ENCODE measurements at regions not wholly inside any gene's neighbourhood (a gene's known extent, or its start where the extent isn't known, plus 50 kb on each side); places are given as distances from the start of the nearest gene placed in this dataset.

- intact Hi-C loops (cut with DNase I, micrococcal nuclease) = no loop called here
- Histone ChIP-seq H3K36me3 (ENCODE audit: insufficient read depth, low read length) (no peaks in the 10 kb centered on the region), H3K4me1 (ENCODE audit: insufficient read depth, low read length) (no peaks in the 10 kb centered on the region), H3K27ac (ENCODE audit: low read depth in 1 of 2, low read length in 2 of 2) (no peak overlapping the region), H3K4me3 (ENCODE audit: low read length) (no peak overlapping the region), H3K9me3 (ENCODE audit: control insufficient read depth in 1 of 2, insufficient read depth in 1 of 2, low read length in 2 of 2) (peaks cover 0 to 12% of the 10 kb centered on the region in 2 experiments), H3K27me3 (ENCODE audit: control insufficient read depth in 1 of 2, insufficient read depth in 2 of 2, low read length in 2 of 2) (no peaks in the 10 kb centered on the region)
- ChIA-PET POLR2A (no interaction called here), CTCF (no interaction called here)
- no peak for ATAC-seq (ENCODE audit: poor library complexity)
- Mint-ChIP-seq H3K36me3 (ENCODE audit: low read depth) (no peaks in the 10 kb centered on the region), H3K4me1 (ENCODE audit: low read depth) (no peaks in the 10 kb centered on the region), H3K27ac (no peak overlapping the region), H3K27me3 (no peaks in the 10 kb centered on the region), H3K4me3 (no peak overlapping the region), H3K9me3 (no peaks in the 10 kb centered on the region)
- no peak for DNase-seq
- TF ChIP-seq CTCF (IDR thresholded peaks at IDR 0.05) = no peak
Observed at GRCh38 chr18:10271481-10271880, 183.0 kb upstream of the APCDD1 start.

- no peak overlapping the region for H3K27ac Mint-ChIP-seq
- no peaks in the 10 kb centered on the region for H3K27me3 ChIP-seq (ENCODE audit: control insufficient read depth in 1 of 2, insufficient read depth in 2 of 2, low read length in 2 of 2)
- H3K27me3 Mint-ChIP-seq = no peaks in the 10 kb centered on the region
- intact Hi-C loops (cut with DNase I, micrococcal nuclease) = no loop called here
- no peaks in the 10 kb centered on the region for H3K4me1 Mint-ChIP-seq (ENCODE audit: low read depth)
- TF ChIP-seq CTCF (IDR thresholded peaks at IDR 0.05) = no peak
- ChIA-PET POLR2A (no interaction called here), CTCF (no interaction called here)
- no peaks in the 10 kb centered on the region for H3K9me3 Mint-ChIP-seq
- no peaks in the 10 kb centered on the region for H3K4me1 ChIP-seq (ENCODE audit: insufficient read depth, low read length)
- DNase-seq = no peak
- no peak overlapping the region for H3K4me3 Mint-ChIP-seq
- no peaks in the 10 kb centered on the region for H3K36me3 Mint-ChIP-seq (ENCODE audit: low read depth)
- H3K36me3 ChIP-seq (ENCODE audit: insufficient read depth, low read length) = no peaks in the 10 kb centered on the region
- H3K27ac ChIP-seq (ENCODE audit: low read depth in 1 of 2, low read length in 2 of 2) = no peak overlapping the region
- H3K9me3 ChIP-seq (ENCODE audit: control insufficient read depth in 1 of 2, insufficient read depth in 1 of 2, low read length in 2 of 2) = no peaks in the 10 kb centered on the region
- no peak overlapping the region for H3K4me3 ChIP-seq (ENCODE audit: low read length)
- no peak for ATAC-seq (ENCODE audit: poor library complexity)
Observed at GRCh38 chr18:10274301-10274700, 180.1 kb upstream of the APCDD1 start.

- TF ChIP-seq CTCF (IDR thresholded peaks at IDR 0.05) = no peak
- H3K4me3 ChIP-seq (ENCODE audit: low read length) = no peak overlapping the region
- H3K4me1 Mint-ChIP-seq (ENCODE audit: low read depth) = no peaks in the 10 kb centered on the region
- no peaks in the 10 kb centered on the region for H3K36me3 ChIP-seq (ENCODE audit: insufficient read depth, low read length)
- no peaks in the 10 kb centered on the region for H3K9me3 Mint-ChIP-seq
- ATAC-seq (ENCODE audit: poor library complexity) (no peak), DNase-seq (no peak)
- no peak overlapping the region for H3K27ac Mint-ChIP-seq
- H3K36me3 Mint-ChIP-seq (ENCODE audit: low read depth) = no peaks in the 10 kb centered on the region
- intact Hi-C loops (cut with DNase I, micrococcal nuclease) = no loop called here
- ChIA-PET CTCF (no interaction called here), POLR2A (no interaction called here)
- H3K27ac ChIP-seq (ENCODE audit: low read depth in 1 of 2, low read length in 2 of 2) = no peak overlapping the region
- no peaks in the 10 kb centered on the region for H3K9me3 ChIP-seq (ENCODE audit: control insufficient read depth in 1 of 2, insufficient read depth in 1 of 2, low read length in 2 of 2)
- H3K27me3 Mint-ChIP-seq = no peaks in the 10 kb centered on the region
- H3K4me1 ChIP-seq (ENCODE audit: insufficient read depth, low read length) = no peaks in the 10 kb centered on the region
- H3K4me3 Mint-ChIP-seq = no peak overlapping the region
- H3K27me3 ChIP-seq (ENCODE audit: control insufficient read depth in 1 of 2, insufficient read depth in 2 of 2, low read length in 2 of 2) = no peaks in the 10 kb centered on the region
Observed at GRCh38 chr18:10275486-10275885, 178.9 kb upstream of the APCDD1 start.
